Breast epithelium (tissue), 4 donors: ENCODE measurements at regions not wholly inside any gene's neighbourhood (a gene's known extent, or its start where the extent isn't known, plus 50 kb on each side); places are given as distances from the start of the nearest gene placed in this dataset.

Source experiments
- DNase-seq, 2 donors: peaks; one replicate each; pipeline ENCODE4 v3.0.0-alpha.2; 2019; ENCODE audit warnings: low spot score in 2 of 2
- H3K27ac ChIP-seq, 2 donors: fragments of 200-600 bp; sonication (generic) in 1 of 2; one replicate each; pipeline ENCODE4 v1.5.1; 2016 to 2019; ENCODE audit warnings: mild to moderate bottlenecking in 1 of 2
- H3K27me3 ChIP-seq, 2 donors: fragments of 200-600 bp; sonication (generic) in 1 of 2; one replicate each; pipeline versions ENCODE4 v1.5.1 to v1.6.0; 2017 to 2019; ENCODE audit warnings: control low read depth in 1 of 2, mild to moderate bottlenecking in 1 of 2
- H3K36me3 ChIP-seq: fragments of 200-600 bp; one replicate; pipeline ENCODE4 v1.5.1; 2019
- H3K4me1 ChIP-seq, 2 donors: fragments of 200-600 bp; sonication (generic); one replicate each; pipeline ENCODE4 v1.5.1; 2016 to 2019; ENCODE audit warnings: control low read depth in 1 of 2
- H3K4me3 ChIP-seq, 3 donors: fragments of 200-600 bp; sonication (generic); 1 replicate in 2 of 3; 2 replicates in 1 of 3; pipeline ENCODE4 v1.5.1; 2016 to 2019; ENCODE audit warnings: mild to moderate bottlenecking in 3 of 3, moderate library complexity in 2 of 3
- H3K9me3 ChIP-seq, 2 donors: fragments of 200-600 bp; sonication (generic) in 1 of 2; one replicate each; pipeline ENCODE4 v1.5.1; 2016 to 2019; ENCODE audit warnings: control low read depth in 1 of 2
- CTCF ChIP-seq, 3 donors: fragments of 450-650 bp; IDR thresholded peaks; one replicate each; pipeline ENCODE4 v1.5.1; 2016 to 2017; ENCODE audit warnings: antibody characterized with exemption in 3 of 3, mild to moderate bottlenecking in 3 of 3, moderate library complexity in 3 of 3
- POLR2A ChIP-seq: fragments of 450-650 bp; IDR thresholded peaks from one replicate; pipeline ENCODE4 v1.6.1; 2016; ENCODE audit warnings: antibody characterized with exemption, mild to moderate bottlenecking, moderate library complexity
- POLR2AphosphoS5 ChIP-seq, 3 donors: sonication (generic); formaldehyde crosslinking; IDR thresholded peaks; one replicate each; pipeline ENCODE4 v1.6.1; 2017; ENCODE audit warnings: antibody characterized with exemption in 3 of 3
- intact Hi-C: fragments of 100-400 bp; cut with DNase I; formaldehyde crosslinking; loops from one replicate; pipeline ENCODE4 v1.15.1; 2023; ENCODE audit warnings: low total_unique reads

DNA sequence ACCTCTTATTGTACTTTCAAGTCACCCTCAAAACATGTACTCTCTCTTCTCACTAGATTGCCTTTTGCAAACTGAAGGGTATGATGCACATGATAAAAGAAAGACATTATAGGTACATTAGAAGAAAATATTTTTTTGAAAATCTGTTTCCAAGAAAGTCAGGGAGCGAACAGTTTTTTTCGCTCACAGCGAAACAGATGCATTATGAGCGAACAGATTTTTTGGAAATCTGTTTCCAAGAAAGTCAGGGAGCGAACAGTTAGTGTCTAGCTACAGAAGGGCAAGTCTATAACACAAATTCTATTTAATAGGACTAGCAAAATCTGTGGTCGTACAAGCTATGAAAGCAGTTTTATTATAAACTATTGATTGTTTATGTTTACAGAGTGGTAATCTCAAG, 296.2 kb upstream of the ANO3 start:
- Histone ChIP-seq H3K27me3 (no peaks in the 10 kb centered on the region), H3K27ac (no peak overlapping the region), H3K9me3 (no peaks in the 10 kb centered on the region), H3K4me3 (no peak overlapping the region), H3K4me1 (no peaks in the 10 kb centered on the region), H3K36me3 (no peaks in the 10 kb centered on the region)
- DNase-seq: no peak
- TF ChIP-seq CTCF (IDR thresholded peaks at IDR 0.05): no peak
- no peak for TF ChIP-seq POLR2AphosphoS5 (IDR thresholded peaks at IDR 0.05)
- TF ChIP-seq POLR2A: no peak
- intact Hi-C loops: no loop called here

GRCh38 chr11:26037716-26038115, 294.2 kb upstream of the ANO3 start:
- DNase-seq: no peak
- TF ChIP-seq POLR2A: no peak
- no peak for TF ChIP-seq POLR2AphosphoS5 (IDR thresholded peaks at IDR 0.05)
- no peak for TF ChIP-seq CTCF (IDR thresholded peaks at IDR 0.05)
- Histone ChIP-seq H3K9me3 (no peaks in the 10 kb centered on the region), H3K27me3 (no peaks in the 10 kb centered on the region), H3K4me3 (no peak overlapping the region), H3K27ac (no peak overlapping the region), H3K4me1 (no peaks in the 10 kb centered on the region), H3K36me3 (no peaks in the 10 kb centered on the region)
- intact Hi-C loops: no loop called here

GRCh38 chr11:26040339-26040738, 291.6 kb upstream of the ANO3 start:
- TF ChIP-seq CTCF (IDR thresholded peaks at IDR 0.05) (no peak), POLR2AphosphoS5 (IDR thresholded peaks at IDR 0.05) (no peak), POLR2A (no peak)
- H3K36me3 ChIP-seq: no peaks in the 10 kb centered on the region
- H3K9me3 ChIP-seq: no peaks in the 10 kb centered on the region
- no peak overlapping the region for H3K4me3 ChIP-seq
- H3K27ac ChIP-seq: no peak overlapping the region
- DNase-seq: no peak
- no peaks in the 10 kb centered on the region for H3K4me1 ChIP-seq
- intact Hi-C loops: no loop called here
- no peaks in the 10 kb centered on the region for H3K27me3 ChIP-seq

DNA sequence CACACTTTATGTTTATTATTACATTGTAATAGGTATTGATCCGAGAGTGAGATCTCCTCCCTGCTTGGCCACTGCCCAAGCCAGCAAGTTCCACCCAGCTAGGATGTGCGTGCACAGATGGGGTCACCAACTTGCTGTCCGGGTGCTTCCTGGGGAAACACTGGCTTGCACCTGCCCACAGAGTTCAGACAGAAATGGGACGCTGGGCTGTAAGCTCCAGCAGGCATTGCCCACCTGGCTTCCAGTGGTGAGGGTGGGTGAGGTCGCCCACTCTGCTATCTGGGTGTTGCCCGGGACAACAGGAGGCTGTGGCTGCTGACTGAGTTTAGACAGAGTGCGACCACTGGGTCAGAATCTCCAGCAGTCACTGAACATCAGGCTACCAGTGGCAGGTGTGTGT, 289.8 kb upstream of the ANO3 start:
- no peak for TF ChIP-seq POLR2AphosphoS5 (IDR thresholded peaks at IDR 0.05)
- TF ChIP-seq CTCF (IDR thresholded peaks at IDR 0.05): no peak
- no peak for TF ChIP-seq POLR2A
- H3K36me3 ChIP-seq: no peaks in the 10 kb centered on the region
- DNase-seq: no peak
- H3K4me1 ChIP-seq: no peaks in the 10 kb centered on the region
- H3K9me3 ChIP-seq: no peaks in the 10 kb centered on the region
- no peak overlapping the region for H3K27ac ChIP-seq
- no peaks in the 10 kb centered on the region for H3K27me3 ChIP-seq
- intact Hi-C loops: no loop called here
- no peak overlapping the region for H3K4me3 ChIP-seq

DNA sequence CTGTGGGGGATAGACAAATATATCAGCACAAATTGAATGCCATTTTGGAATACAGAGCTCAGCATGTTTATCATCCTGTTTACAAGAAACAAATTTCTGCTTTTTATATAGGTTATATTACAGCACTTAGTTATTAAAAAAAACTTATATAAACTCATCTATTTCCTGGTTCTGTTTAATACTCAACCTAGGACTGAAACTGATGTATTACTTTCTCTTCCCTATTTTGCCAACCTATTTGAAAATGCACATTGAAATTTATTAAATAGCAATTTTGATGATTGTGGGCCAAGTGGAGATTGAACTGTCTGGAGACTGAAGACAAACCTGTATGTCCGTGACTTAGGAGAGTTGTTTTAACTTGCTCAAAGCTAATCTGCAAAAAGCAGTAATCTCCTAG, 288.3 kb upstream of the ANO3 start:
- no peaks in the 10 kb centered on the region for H3K4me1 ChIP-seq
- no peak for DNase-seq
- intact Hi-C loops: no loop called here
- no peaks in the 10 kb centered on the region for H3K36me3 ChIP-seq
- no peaks in the 10 kb centered on the region for H3K27me3 ChIP-seq
- TF ChIP-seq CTCF (IDR thresholded peaks at IDR 0.05) (no peak), POLR2AphosphoS5 (IDR thresholded peaks at IDR 0.05) (no peak), POLR2A (no peak)
- no peak overlapping the region for H3K27ac ChIP-seq
- H3K9me3 ChIP-seq: no peaks in the 10 kb centered on the region
- H3K4me3 ChIP-seq: no peak overlapping the region
